Activated CD4-positive, alpha-beta T cell treated with anti-CD3 and anti-CD28 coated beads for 36 hours (primary cell): ENCODE measurements at regions not wholly inside any gene's neighbourhood (a gene's known extent, or its start where the extent isn't known, plus 50 kb on each side); places are given as distances from the start of the nearest gene placed in this dataset.

Source experiments
- ATAC-seq: fragments of 200-7000 bp; cut with Tn5 transposase; one replicate; pipeline ENCODE4 v1.10.0; 2021; ENCODE audit warnings: mild to moderate bottlenecking, moderate library complexity
- CTCF ChIA-PET: fragments of 350-600 bp; sonication (Branson Sonifier 250); formaldehyde crosslinking; loops from one replicate; lab custom pipeline; 2021; ENCODE audit warnings: antibody characterized with exemption; lab: Charles Lee
- POLR2A ChIA-PET: fragments of 350-600 bp; sonication (Branson Sonifier 250); formaldehyde crosslinking; loops from one replicate; lab custom pipeline; 2021; ENCODE audit warnings: antibody characterized with exemption, inconsistent platforms; lab: Charles Lee
- DNase-seq: peaks from one replicate; pipeline ENCODE4 v3.0.0-alpha.2; 2020
- H3K27ac Mint-ChIP-seq: one replicate; pipeline ENCODE4 v1.8.0; 2021; ENCODE audit warnings: mixed read lengths
- H3K27me3 Mint-ChIP-seq: one replicate; pipeline ENCODE4 v1.8.0; 2021; ENCODE audit warnings: mixed read lengths
- H3K36me3 Mint-ChIP-seq: one replicate; pipeline ENCODE4 v1.8.0; 2021; ENCODE audit warnings: low read depth, mixed read lengths
- H3K4me1 Mint-ChIP-seq: one replicate; pipeline ENCODE4 v1.8.0; 2021; ENCODE audit warnings: mixed read lengths
- H3K4me3 Mint-ChIP-seq: one replicate; pipeline ENCODE4 v1.8.0; 2021; ENCODE audit warnings: mild to moderate bottlenecking, moderate library complexity, mixed read lengths
- H3K9me3 Mint-ChIP-seq: one replicate; pipeline ENCODE4 v1.8.0; 2021; ENCODE audit warnings: low read depth, mixed read lengths
- intact Hi-C, 2 experiments: fragments of 100-400 bp; cut with DNase I in 1 of 2; cut with micrococcal nuclease in 1 of 2; formaldehyde crosslinking; loops; one replicate each; pipeline versions ENCODE4 v1.14.2 to v1.15.1; 2022 to 2024; cut with DNase I, micrococcal nuclease

- Mint-ChIP-seq H3K36me3 (no peaks in the 10 kb centered on the region), H3K4me3 (no peak overlapping the region), H3K27me3 (peaks cover 2% of the 10 kb centered on the region), H3K27ac (no peak overlapping the region), H3K9me3 (no peaks in the 10 kb centered on the region), H3K4me1 (no peaks in the 10 kb centered on the region)
- intact Hi-C loops, result no loop called here
- CTCF ChIA-PET, result no interaction called here
- ATAC-seq (no peak), DNase-seq (no peak)
- POLR2A ChIA-PET, result no interaction called here
These were observed 117.9 kb upstream of the RGMA start for GRCh38 chr15:93206893-93207292.

DNA sequence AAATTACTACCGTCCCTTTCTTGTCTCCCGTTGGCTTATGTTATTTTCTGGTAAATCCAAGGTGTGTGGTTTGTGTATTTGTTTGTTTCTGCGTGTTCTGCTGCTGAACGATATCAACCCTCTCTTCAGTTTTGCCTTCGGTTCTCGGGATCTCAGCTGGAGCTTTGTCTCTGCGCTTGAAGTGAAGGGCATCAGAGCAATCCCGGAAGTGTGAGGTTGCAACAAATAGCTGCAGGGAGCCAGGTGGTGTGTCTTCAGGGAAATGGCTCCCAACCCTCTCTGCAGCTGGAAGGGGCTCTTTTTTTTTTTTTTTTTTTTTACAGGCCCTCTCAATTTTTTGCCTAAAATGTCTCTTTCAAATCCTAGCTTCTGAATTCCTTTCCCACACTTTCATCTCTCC is 116.4 kb upstream of the RGMA start:
- ChIA-PET CTCF (interaction anchor here (1.1 kb wide), 1 partner anchor 13 kb away, joined by 3 read pairs; no protein-coding TSS in a partner anchor), POLR2A (no interaction called here)
- no peaks in the 10 kb centered on the region for H3K36me3 Mint-ChIP-seq
- intact Hi-C loops, result no loop called here
- ATAC-seq, result no peak
- H3K4me3 Mint-ChIP-seq, result no peak overlapping the region
- no peak for DNase-seq
- no peak overlapping the region for H3K27ac Mint-ChIP-seq
- H3K9me3 Mint-ChIP-seq, result no peaks in the 10 kb centered on the region
- peaks cover 2% of the 10 kb centered on the region for H3K27me3 Mint-ChIP-seq
- no peaks in the 10 kb centered on the region for H3K4me1 Mint-ChIP-seq

DNA sequence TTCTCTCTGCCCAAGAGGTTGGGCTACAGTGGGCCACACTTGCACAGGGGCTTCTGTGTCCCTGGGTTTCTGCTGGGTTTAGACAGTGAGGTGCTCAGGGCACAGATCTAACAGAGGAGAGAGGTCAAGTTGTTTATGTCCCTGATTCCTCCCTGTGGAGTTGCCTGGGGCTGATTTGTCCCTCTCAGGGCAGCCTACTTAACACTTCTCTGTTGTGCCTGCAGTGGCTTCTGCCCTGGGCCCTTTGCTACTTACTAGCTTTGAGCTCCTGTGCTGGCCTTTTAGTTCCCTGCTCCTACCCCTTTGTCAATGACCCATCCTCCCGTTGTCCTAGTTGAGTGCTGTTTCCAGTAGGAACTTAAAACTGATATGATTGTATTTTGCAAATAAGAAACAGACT is 114.0 kb upstream of the RGMA start:
- Mint-ChIP-seq H3K36me3 (no peaks in the 10 kb centered on the region), H3K27me3 (peaks cover 2% of the 10 kb centered on the region), H3K9me3 (peaks cover 5% of the 10 kb centered on the region), H3K27ac (no peak overlapping the region), H3K4me3 (no peak overlapping the region), H3K4me1 (no peaks in the 10 kb centered on the region)
- DNase-seq (no peak), ATAC-seq (no peak)
- intact Hi-C loops, result no loop called here
- POLR2A ChIA-PET, result no interaction called here
- CTCF ChIA-PET, result no interaction called here

- Mint-ChIP-seq H3K27ac (no peak overlapping the region), H3K36me3 (no peaks in the 10 kb centered on the region), H3K9me3 (peaks cover 7% of the 10 kb centered on the region), H3K27me3 (peaks cover 2% of the 10 kb centered on the region), H3K4me3 (no peak overlapping the region), H3K4me1 (no peaks in the 10 kb centered on the region)
- POLR2A ChIA-PET, result no interaction called here
- intact Hi-C loops, result no loop called here
- CTCF ChIA-PET, result interaction anchor here (0.7 kb wide), 1 partner anchor 172 kb away, joined by 3 read pairs; no protein-coding TSS in a partner anchor
- DNase-seq, result no peak
- ATAC-seq, result no peak
These were observed 113.4 kb upstream of the RGMA start for GRCh38 chr15:93202405-93202804.

GRCh38 chr15:93201940-93202339 is 112.9 kb upstream of the RGMA start:
- CTCF ChIA-PET, result interaction anchor here (0.7 kb wide), 1 partner anchor 172 kb away, joined by 3 read pairs; no protein-coding TSS in a partner anchor
- ATAC-seq (no peak), DNase-seq (no peak)
- intact Hi-C loops, result no loop called here
- no peaks in the 10 kb centered on the region for H3K4me1 Mint-ChIP-seq
- POLR2A ChIA-PET, result no interaction called here
- peaks cover 2% of the 10 kb centered on the region for H3K27me3 Mint-ChIP-seq
- no peaks in the 10 kb centered on the region for H3K36me3 Mint-ChIP-seq
- peaks cover 7% of the 10 kb centered on the region for H3K9me3 Mint-ChIP-seq
- H3K27ac Mint-ChIP-seq, result no peak overlapping the region
- no peak overlapping the region for H3K4me3 Mint-ChIP-seq

- Mint-ChIP-seq H3K27me3 (peaks cover 2% of the 10 kb centered on the region), H3K9me3 (peaks cover 10% of the 10 kb centered on the region), H3K4me3 (no peak overlapping the region), H3K4me1 (no peaks in the 10 kb centered on the region), H3K36me3 (no peaks in the 10 kb centered on the region), H3K27ac (no peak overlapping the region)
- intact Hi-C loops, result no loop called here
- POLR2A ChIA-PET, result no interaction called here
- DNase-seq (no peak), ATAC-seq (no peak)
- CTCF ChIA-PET, result no interaction called here
These were observed 111.8 kb upstream of the RGMA start for GRCh38 chr15:93200837-93201226.

GRCh38 chr15:93200081-93200836 is 111.2 kb upstream of the RGMA start:
- no peak for DNase-seq
- no peak for ATAC-seq
- POLR2A ChIA-PET, result no interaction called here
- Mint-ChIP-seq H3K27ac (no peak overlapping the region), H3K4me1 (no peaks in the 10 kb centered on the region), H3K4me3 (no peak overlapping the region), H3K27me3 (peaks cover 2% of the 10 kb centered on the region), H3K9me3 (peaks cover 10% of the 10 kb centered on the region), H3K36me3 (no peaks in the 10 kb centered on the region)
- CTCF ChIA-PET, result interaction anchor here (0.7 kb wide), 1 partner anchor 64 kb away, joined by 3 read pairs; no protein-coding TSS in a partner anchor
- intact Hi-C loops, result no loop called here

DNA sequence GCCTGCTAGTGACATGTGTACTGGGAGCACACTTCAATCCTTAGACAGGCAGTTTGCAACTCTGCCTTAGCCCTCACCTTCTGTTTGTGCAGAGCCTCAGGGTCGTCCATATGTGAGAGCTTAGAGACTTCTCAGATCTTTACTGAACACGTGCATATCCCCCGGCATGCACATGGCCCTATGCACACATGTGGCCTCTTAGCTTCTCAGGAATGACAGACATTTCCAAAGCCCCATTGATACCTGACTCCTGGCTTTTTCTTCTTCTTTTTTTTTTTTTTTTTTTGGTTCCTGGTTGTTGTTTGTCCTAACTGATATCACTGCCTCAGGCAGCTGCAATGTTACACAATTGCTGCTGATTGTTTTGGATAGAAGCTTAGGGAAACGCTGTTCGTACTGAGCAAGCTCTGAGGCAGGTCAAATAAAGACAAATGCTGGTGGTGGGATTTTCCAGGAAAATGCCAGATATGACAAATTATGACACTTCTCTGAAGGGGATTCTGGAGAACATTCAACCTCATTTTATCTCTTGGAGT is 107.2 kb upstream of the RGMA start:
- CTCF ChIA-PET, result interaction anchor here (1.1 kb wide), 1 partner anchor 51 kb away, joined by 4 read pairs; no protein-coding TSS in a partner anchor
- peaks cover 10% of the 10 kb centered on the region for H3K9me3 Mint-ChIP-seq
- intact Hi-C loops, result no loop called here
- DNase-seq (no peak), ATAC-seq (no peak)
- no peaks in the 10 kb centered on the region for H3K4me1 Mint-ChIP-seq
- H3K27me3 Mint-ChIP-seq, result peaks cover 2% of the 10 kb centered on the region
- POLR2A ChIA-PET, result interaction anchor here (0.6 kb wide), 1 partner anchor 397 kb away, joined by 3 read pairs; no protein-coding TSS in a partner anchor
- H3K36me3 Mint-ChIP-seq, result no peaks in the 10 kb centered on the region
- no peak overlapping the region for H3K4me3 Mint-ChIP-seq
- no peak overlapping the region for H3K27ac Mint-ChIP-seq

DNA sequence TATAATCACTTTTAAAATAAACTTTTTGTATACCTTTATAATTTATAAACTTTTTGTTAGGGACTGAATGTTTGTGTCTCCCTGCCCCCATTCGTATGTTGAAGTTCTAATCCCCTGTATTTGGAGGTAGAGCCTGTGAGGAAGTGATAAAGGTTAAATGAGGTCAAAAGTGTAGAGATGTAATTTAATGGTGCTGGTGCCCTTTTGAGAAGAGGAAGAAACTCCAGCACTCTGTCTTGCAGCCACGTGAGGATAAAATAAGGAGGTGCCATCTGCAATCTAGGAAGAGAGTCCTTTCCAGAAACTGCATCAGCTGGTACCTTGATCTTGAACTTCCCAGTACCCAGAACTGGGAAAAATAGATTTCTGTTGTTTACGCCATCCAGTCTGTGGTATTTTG is 106.1 kb upstream of the RGMA start:
- ATAC-seq (no peak), DNase-seq (no peak)
- H3K27ac Mint-ChIP-seq, result no peak overlapping the region
- no peaks in the 10 kb centered on the region for H3K36me3 Mint-ChIP-seq
- peaks cover 10% of the 10 kb centered on the region for H3K9me3 Mint-ChIP-seq
- no peak overlapping the region for H3K4me3 Mint-ChIP-seq
- POLR2A ChIA-PET, result no interaction called here
- peaks cover 2% of the 10 kb centered on the region for H3K27me3 Mint-ChIP-seq
- H3K4me1 Mint-ChIP-seq, result no peaks in the 10 kb centered on the region
- intact Hi-C loops, result no loop called here
- CTCF ChIA-PET, result no interaction called here

GRCh38 chr15:93190238-93190637 is 101.2 kb upstream of the RGMA start:
- Mint-ChIP-seq H3K27ac (no peak overlapping the region), H3K9me3 (no peaks in the 10 kb centered on the region), H3K4me3 (no peak overlapping the region), H3K4me1 (no peaks in the 10 kb centered on the region), H3K27me3 (no peaks in the 10 kb centered on the region), H3K36me3 (no peaks in the 10 kb centered on the region)
- ChIA-PET POLR2A (no interaction called here), CTCF (no interaction called here)
- DNase-seq (no peak), ATAC-seq (no peak)
- intact Hi-C loops, result no loop called here

DNA sequence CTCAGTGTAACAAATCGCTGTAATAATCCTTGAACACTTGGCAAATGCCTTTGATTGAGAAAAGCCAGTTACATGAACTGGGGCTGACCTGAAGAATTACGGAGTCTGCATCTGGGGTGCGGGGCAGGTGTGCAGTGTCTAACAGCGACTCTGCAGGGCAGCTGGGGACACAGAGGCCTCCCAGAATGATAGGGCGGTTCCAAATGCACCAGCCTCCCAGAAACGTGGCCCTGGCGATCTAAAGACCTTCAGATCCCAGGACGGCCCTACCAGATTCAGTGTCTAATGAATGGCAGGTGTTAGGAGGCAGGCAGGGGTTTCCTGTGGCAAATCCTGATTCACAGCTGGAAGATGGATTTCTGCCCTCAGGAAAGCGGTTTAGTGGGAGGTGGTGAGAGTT is 100.5 kb upstream of the RGMA start:
- H3K27me3 Mint-ChIP-seq, result no peaks in the 10 kb centered on the region
- H3K36me3 Mint-ChIP-seq, result no peaks in the 10 kb centered on the region
- no peak overlapping the region for H3K27ac Mint-ChIP-seq
- intact Hi-C loops, result no loop called here
- H3K4me1 Mint-ChIP-seq, result no peaks in the 10 kb centered on the region
- H3K4me3 Mint-ChIP-seq, result no peak overlapping the region
- DNase-seq (no peak), ATAC-seq (no peak)
- CTCF ChIA-PET, result no interaction called here
- H3K9me3 Mint-ChIP-seq, result no peaks in the 10 kb centered on the region
- POLR2A ChIA-PET, result no interaction called here

DNA sequence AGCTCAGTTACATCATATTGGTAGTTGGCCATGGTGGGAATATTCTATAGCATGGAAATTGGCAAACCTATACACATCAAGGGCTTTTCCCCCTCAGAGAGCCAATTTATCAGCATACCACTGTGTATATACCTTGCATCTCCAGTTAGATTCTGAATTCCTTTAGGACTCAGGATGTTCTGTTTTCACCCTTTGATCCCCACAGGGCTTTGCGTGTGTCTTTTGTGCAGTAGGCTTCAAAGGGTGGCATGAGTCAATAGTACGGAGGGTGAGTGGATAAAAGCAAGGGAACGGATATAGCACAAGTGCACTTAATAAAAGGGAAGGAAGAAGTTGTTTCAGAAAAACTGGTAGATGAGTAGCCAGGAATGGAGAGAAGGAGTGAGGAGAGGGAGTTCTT is 99.2 kb upstream of the RGMA start:
- ATAC-seq, result no peak

More for the DNA sequence above, 99.2 kb upstream of the RGMA start:
- Mint-ChIP-seq H3K4me3 (no peak overlapping the region), H3K9me3 (no peaks in the 10 kb centered on the region), H3K27me3 (no peaks in the 10 kb centered on the region), H3K4me1 (no peaks in the 10 kb centered on the region), H3K27ac (no peak overlapping the region), H3K36me3 (no peaks in the 10 kb centered on the region)
- ChIA-PET CTCF (no interaction called here), POLR2A (no interaction called here)
- no peak for DNase-seq
- intact Hi-C loops, result no loop called here
